Stimulated activated CD8-positive, alpha-beta memory T cell treated with anti-CD3 and anti-CD28 coated beads, Interleukin-7, amount 100 ng/mL, for 48 hours (primary cell): ENCODE measurements at regions not wholly inside any gene's neighbourhood (a gene's known extent, or its start where the extent isn't known, plus 50 kb on each side); places are given as distances from the start of the nearest gene placed in this dataset.
"Not testable (repeated sequence)": the region's sequence is repeated elsewhere in the genome, so short reads cannot be mapped to it uniquely, and the experiment has no call there.

ENCODE experiments used
- DNase-seq, 2 donors: peaks; one replicate each; pipeline ENCODE4 v3.0.0-alpha.2; 2020; ENCODE audit warnings: low read depth in 1 of 2; ENCODE audit errors: extremely low read depth in 1 of 2

GRCh38 chr16:65756163-65756562 lies 610.3 kb upstream of the CDH5 start:
- DNase-seq: no peak

GRCh38 chr16:65754820-65755691 lies 611.4 kb upstream of the CDH5 start:
- DNase-seq: no peak

- no peak for DNase-seq
These were observed 614.0 kb upstream of the CDH5 start for GRCh38 chr16:65752522-65752844.

- no peak for DNase-seq
These were observed 614.6 kb upstream of the CDH5 start for GRCh38 chr16:65751622-65752521.

DNA sequence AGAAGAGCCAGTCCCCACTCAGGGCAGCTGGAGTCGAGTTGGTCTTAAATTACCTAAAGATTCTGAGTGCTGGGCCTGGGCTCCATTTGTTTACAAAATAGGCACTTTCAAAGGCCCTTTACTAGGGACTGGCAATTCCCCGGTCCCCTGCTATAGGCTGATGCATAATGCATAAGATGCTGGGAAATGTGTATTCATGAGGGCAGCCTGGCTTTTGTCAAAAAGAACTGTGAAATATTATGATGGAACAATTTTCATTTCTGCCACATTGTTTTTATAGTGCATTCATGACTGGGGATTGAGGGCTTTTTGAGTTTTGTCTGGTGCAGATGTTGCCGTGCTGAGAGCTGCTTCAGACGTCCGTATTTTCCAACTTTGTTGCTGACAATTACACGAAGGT lies 617.0 kb upstream of the CDH5 start:
- DNase-seq: no peak

DNA sequence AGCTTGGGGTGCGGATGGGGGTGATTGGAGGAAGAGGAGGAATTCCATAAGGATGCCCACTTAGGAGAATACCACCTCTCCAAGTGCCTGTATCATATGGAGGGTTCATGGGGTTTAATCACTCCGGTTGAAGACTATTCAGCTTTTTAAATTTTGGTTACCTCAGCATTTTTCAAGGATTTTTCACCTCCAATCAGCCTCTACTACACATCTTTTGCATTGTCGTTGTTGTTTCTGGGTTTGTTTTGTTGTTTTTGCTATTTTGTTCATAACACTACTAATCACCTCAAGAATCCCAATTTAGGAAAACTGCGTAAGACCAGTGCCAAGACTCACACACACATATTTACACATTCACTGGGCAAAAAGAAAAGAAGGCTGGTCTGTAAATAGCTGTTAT lies 619.5 kb upstream of the CDH5 start:
- DNase-seq: no peak

DNA sequence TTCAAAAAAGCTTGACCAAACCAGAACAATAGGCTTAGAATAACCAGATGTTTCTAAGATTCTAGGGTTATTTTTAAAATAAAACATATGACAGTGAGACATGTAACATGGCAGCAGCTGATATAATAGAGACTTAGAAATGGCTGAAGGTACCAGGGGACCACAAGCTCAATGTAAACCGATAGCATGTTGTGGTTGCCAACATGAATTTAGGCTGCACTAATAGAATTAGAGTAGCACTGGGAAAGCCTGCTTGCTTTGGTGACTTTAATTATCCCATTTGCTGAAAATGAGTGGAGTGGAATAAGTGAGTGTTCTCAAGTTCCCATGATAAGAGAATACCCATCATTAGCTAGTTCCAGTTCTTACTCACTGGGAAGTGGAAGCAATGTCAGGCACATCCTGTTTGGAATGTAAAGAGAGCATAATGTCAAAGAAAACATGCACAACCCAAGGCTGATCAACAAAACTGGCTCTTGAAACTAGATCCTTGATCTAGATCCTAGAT lies 621.2 kb upstream of the CDH5 start:
- no peak for DNase-seq

DNA sequence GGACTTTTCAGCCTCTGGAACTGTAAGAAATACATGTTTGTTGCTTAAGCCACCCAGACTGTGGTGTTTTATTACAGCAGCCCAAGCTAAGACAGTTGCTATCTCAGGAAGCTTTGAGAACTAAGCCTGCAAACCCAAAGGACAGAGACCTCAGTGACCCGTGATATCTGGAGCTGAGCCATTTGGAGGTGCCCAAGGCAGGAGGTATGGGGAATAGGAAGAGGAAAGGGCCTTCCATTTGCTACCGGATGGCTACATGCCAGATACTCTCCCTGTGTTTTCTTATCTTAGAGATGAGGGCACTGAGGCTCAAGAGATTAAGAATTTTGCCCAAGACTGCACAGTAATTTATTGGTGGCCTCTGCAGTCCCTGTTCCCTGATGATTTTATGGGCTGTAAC lies 622.1 kb upstream of the CDH5 start:
- no peak for DNase-seq

- DNase-seq: no peak
These were observed 621.7 kb upstream of the CDH11 start for GRCh38 chr16:65743558-65743957.

DNA sequence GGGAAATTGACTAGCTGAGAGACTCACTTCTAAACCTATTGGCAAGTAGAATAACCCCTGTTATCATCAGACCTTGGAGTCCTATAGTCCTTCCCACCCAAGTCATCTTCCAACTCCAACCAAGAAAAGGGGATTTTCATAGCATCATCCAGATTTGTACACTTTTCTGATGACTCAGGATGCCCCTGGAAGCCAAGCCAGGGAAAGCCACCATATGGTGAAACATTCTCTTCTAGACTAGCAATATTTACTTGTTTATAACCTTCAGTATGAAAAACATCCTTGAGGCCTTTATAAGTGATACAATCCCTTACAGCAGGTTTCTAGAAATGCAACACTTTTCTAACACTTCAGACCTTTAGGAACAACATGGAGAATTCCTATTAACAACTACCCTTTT lies 618.8 kb upstream of the CDH11 start:
- DNase-seq: no peak

DNA sequence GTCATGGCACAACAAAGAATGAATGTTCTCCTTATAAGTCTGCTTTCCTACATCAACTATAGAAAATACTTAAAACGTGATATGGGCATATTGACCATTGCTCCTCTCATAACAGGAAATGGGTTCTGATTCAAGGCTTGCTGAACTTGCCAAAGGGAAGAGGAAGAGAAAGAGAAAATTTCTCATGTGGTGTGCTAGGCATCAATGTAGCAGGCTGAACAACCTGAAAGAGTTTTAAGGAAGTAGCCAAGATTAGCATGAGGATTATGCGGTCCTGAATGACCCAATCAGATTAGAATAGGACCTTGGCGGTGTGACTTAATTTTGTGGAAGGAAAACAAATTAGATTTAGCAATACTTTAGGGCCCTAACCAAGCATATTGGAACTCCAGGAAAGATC lies 617.7 kb upstream of the CDH11 start:
- no peak for DNase-seq

GRCh38 chr16:65737831-65738230 lies 616.0 kb upstream of the CDH11 start:
- no peak for DNase-seq

GRCh38 chr16:65735615-65736014 lies 613.8 kb upstream of the CDH11 start:
- DNase-seq: not testable (repeated sequence)

- no peak for DNase-seq
These were observed 611.9 kb upstream of the CDH11 start for GRCh38 chr16:65733721-65734120.

DNA sequence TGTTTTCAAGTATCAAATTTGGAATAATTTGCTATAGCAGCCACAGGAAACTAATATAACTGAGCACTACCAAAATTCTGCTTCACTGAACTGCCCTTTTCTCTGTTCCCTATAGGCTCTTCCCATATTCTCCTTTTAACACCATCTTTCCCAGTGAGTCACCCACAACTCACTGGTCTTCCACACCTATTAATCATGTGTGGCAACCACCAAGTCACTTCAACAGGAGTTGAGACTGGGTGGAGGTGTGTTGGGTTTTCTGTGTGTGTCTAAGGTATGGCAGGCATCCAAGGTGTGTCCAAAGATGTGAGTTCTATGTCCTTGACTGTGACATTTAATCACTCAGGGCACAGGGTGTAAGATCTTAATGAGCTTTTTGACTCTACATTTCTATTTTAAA lies 610.0 kb upstream of the CDH11 start:
- DNase-seq: no peak

GRCh38 chr16:65728652-65729051 lies 606.8 kb upstream of the CDH11 start:
- DNase-seq: no peak

DNA sequence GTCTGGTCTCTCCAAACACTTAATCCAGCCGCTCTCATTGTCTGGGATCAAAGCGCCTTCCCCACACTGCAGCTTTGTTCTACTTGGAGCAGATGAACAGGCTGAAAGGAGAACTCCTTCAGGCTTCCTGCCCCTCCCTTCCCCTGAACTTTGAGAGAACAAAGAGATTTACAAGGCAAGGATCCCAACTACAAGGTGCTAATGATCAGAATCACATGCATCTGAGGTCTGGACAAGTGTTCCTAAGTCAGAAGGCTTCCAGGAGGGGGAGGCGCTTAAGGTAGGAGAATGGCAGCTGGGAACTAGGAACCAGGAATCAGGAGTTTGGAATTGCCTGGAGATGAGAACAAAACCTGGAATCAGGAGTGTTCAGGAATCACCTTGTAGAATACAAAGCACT lies 606.3 kb upstream of the CDH11 start:
- no peak for DNase-seq

- DNase-seq: no peak
These were observed 605.8 kb upstream of the CDH11 start for GRCh38 chr16:65727534-65728137.

GRCh38 chr16:65725156-65725845 lies 603.4 kb upstream of the CDH11 start:
- no peak for DNase-seq

- no peak for DNase-seq
These were observed 600.6 kb upstream of the CDH11 start for GRCh38 chr16:65722429-65722828.

- DNase-seq: no peak
These were observed 596.0 kb upstream of the CDH11 start for GRCh38 chr16:65717846-65718245.
